ENCODE measurements at regions not wholly inside any gene's neighbourhood (a gene's known extent, or its start where the extent isn't known, plus 50 kb on each side); places are given as distances from the start of the nearest gene placed in this dataset.

DNA sequence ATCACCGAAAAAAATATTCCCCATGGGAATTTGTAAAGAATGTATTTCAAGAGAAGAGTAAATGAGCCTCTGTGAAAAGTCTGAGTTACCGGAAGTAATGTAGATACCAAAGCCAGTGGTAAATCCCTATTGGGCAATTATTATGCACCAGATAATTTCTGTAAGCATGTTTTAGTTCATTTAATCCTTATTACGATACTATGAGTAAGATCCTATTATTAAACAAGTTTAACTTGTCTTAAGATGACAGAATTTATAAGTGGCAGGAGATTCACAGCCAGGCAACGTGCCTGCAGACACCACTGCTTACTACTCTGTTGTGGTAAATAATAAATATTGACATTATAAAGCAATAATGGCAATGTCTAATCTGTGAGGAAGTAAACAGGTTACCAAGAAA is 280.8 kb upstream of the RGPD4 start:
- no peak for TF ChIP-seq POLR2A (IDR thresholded peaks at IDR 0.05; ENCODE audit: low read length)
- TF ChIP-seq GATA1 (IDR thresholded peaks at IDR 0.05; ENCODE audit: low read depth, low read length) = no peak

Measured in erythroblast (primary cell).